MCF 10A (cell line): ENCODE measurements at regions not wholly inside any gene's neighbourhood (a gene's known extent, or its start where the extent isn't known, plus 50 kb on each side); places are given as distances from the start of the nearest gene placed in this dataset.
A peak's percentile ranks its signal among the peaks of the same experiment; 100 is the strongest.

ENCODE experiments used
- BruUV-seq: library from RNA; stranded (reverse); fragments of 400-500 nt; replicated peaks from 2 replicates; lab custom pipeline; 2021; lab: Mats Ljungman, UMichigan
- CTCF ChIA-PET: fragments of 300-600 bp; sonication (Branson Sonifier 250); formaldehyde crosslinking; extraction: SDS; loops from one replicate; lab custom pipeline; 2021; ENCODE audit warnings: antibody characterized with exemption, inconsistent platforms; lab: Yijun Ruan, JAX
- POLR2A ChIA-PET: fragments of 300-600, 350-650 bp; sonication (Branson Sonifier 250); formaldehyde crosslinking; extraction: SDS; loops from one replicate; lab custom pipeline; 2020; ENCODE audit warnings: antibody characterized with exemption, inconsistent platforms; lab: Yijun Ruan, JAX
- DNase-seq: peaks from one replicate; pipeline ENCODE4 v3.0.0-alpha.2; 2018; ENCODE audit not compliant: unreplicated experiment
- H3K27ac Mint-ChIP-seq: one replicate; pipeline ENCODE4 v1.8.0; 2022; ENCODE audit warnings: mild to moderate bottlenecking, low read depth, mixed read lengths; ENCODE audit not compliant: unreplicated experiment
- H3K27me3 Mint-ChIP-seq: one replicate; pipeline ENCODE4 v1.8.0; 2022; ENCODE audit warnings: mixed read lengths; ENCODE audit not compliant: insufficient read depth, unreplicated experiment
- H3K36me3 Mint-ChIP-seq: one replicate; pipeline ENCODE4 v1.8.0; 2022; ENCODE audit warnings: mild to moderate bottlenecking, moderate library complexity, mixed read lengths; ENCODE audit not compliant: insufficient read depth, unreplicated experiment
- H3K4me1 Mint-ChIP-seq: one replicate; pipeline ENCODE4 v1.8.0; 2022; ENCODE audit warnings: mixed read lengths; ENCODE audit not compliant: insufficient read depth, unreplicated experiment
- H3K4me3 Mint-ChIP-seq: one replicate; pipeline ENCODE4 v1.8.0; 2022; ENCODE audit warnings: mild to moderate bottlenecking, moderate library complexity, mixed read lengths; ENCODE audit not compliant: unreplicated experiment
- H3K9me3 Mint-ChIP-seq: one replicate; pipeline ENCODE4 v1.8.0; 2022; ENCODE audit warnings: mixed read lengths; ENCODE audit not compliant: unreplicated experiment
- CTCF ChIP-seq: fragments of 200-600 bp; IDR thresholded peaks from one replicate; pipeline ENCODE4 v1.8.0; 2022; ENCODE audit warnings: antibody characterized with exemption, mild to moderate bottlenecking; ENCODE audit not compliant: unreplicated experiment
- intact Hi-C: fragments of 100-400 bp; cut with micrococcal nuclease; formaldehyde crosslinking; loops from 2 replicates; pipeline ENCODE4 v1.14.1; 2022

GRCh38 chr3:59508273-59508672 is 458.4 kb upstream of the CFAP20DC start:
- ChIA-PET POLR2A (no interaction called here), CTCF (no interaction called here)
- intact Hi-C loops = no loop called here
- no peaks in the 10 kb centered on the region for H3K27me3 Mint-ChIP-seq
- no peaks in the 10 kb centered on the region for H3K36me3 Mint-ChIP-seq
- no peak overlapping the region for H3K27ac Mint-ChIP-seq
- H3K4me1 Mint-ChIP-seq = no peaks in the 10 kb centered on the region
- no peaks in the 10 kb centered on the region for H3K9me3 Mint-ChIP-seq
- BruUV-seq = no TSS peak
- no peak overlapping the region for H3K4me3 Mint-ChIP-seq
- DNase-seq = no peak
- no peak for TF ChIP-seq CTCF

- TF ChIP-seq CTCF = no peak
- ChIA-PET POLR2A (interaction anchor here (0.7 kb wide), 1 partner anchor 25 kb away, joined by 4 read pairs; no protein-coding TSS in a partner anchor), CTCF (no interaction called here)
- intact Hi-C loops = no loop called here
- no peaks in the 10 kb centered on the region for H3K4me1 Mint-ChIP-seq
- no peaks in the 10 kb centered on the region for H3K27me3 Mint-ChIP-seq
- H3K4me3 Mint-ChIP-seq = no peak overlapping the region
- H3K9me3 Mint-ChIP-seq = no peaks in the 10 kb centered on the region
- DNase-seq = no peak
- no TSS peak for BruUV-seq
- no peak overlapping the region for H3K27ac Mint-ChIP-seq
- no peaks in the 10 kb centered on the region for H3K36me3 Mint-ChIP-seq
Observed at GRCh38 chr3:59506191-59506590, 456.4 kb upstream of the CFAP20DC start.

GRCh38 chr3:59503441-59503840 is 453.6 kb upstream of the CFAP20DC start:
- no peaks in the 10 kb centered on the region for H3K27me3 Mint-ChIP-seq
- ChIA-PET CTCF (interaction anchor here (0.9 kb wide), 1 partner anchor 9 kb away, joined by 4 read pairs; no protein-coding TSS in a partner anchor), POLR2A (interaction anchor here (0.6 kb wide), 1 partner anchor 15 kb away, joined by 3 read pairs; no protein-coding TSS in a partner anchor)
- DNase-seq = no peak
- BruUV-seq = no TSS peak
- H3K27ac Mint-ChIP-seq = no peak overlapping the region
- intact Hi-C loops = loop anchor here (2.0 kb wide), 1 partner anchor 79 kb away; no protein-coding TSS in a partner anchor
- no peak overlapping the region for H3K4me3 Mint-ChIP-seq
- no peaks in the 10 kb centered on the region for H3K9me3 Mint-ChIP-seq
- no peaks in the 10 kb centered on the region for H3K36me3 Mint-ChIP-seq
- no peaks in the 10 kb centered on the region for H3K4me1 Mint-ChIP-seq
- TF ChIP-seq CTCF = no peak

- intact Hi-C loops = loop anchor here (2.0 kb wide), 1 partner anchor 78 kb away; no protein-coding TSS in a partner anchor
- TF ChIP-seq CTCF = no peak
- peaks cover under 1% of the 10 kb centered on the region for H3K36me3 Mint-ChIP-seq
- no TSS peak for BruUV-seq
- no peak overlapping the region for H3K27ac Mint-ChIP-seq
- no peak overlapping the region for H3K4me3 Mint-ChIP-seq
- H3K4me1 Mint-ChIP-seq = no peaks in the 10 kb centered on the region
- H3K9me3 Mint-ChIP-seq = no peaks in the 10 kb centered on the region
- CTCF ChIA-PET = interaction anchor here (0.6 to 1.0 kb wide), 3 partner anchors 9 to 190 kb away, joined by 3 to 4 read pairs (median 4); no protein-coding TSS in a partner anchor
- H3K27me3 Mint-ChIP-seq = no peaks in the 10 kb centered on the region
- POLR2A ChIA-PET = no interaction called here
- peak; percentile 66 for DNase-seq
Observed at GRCh38 chr3:59502806-59503205, 453.0 kb upstream of the CFAP20DC start.
